ENCODE measurements at regions not wholly inside any gene's neighbourhood (a gene's known extent, or its start where the extent isn't known, plus 50 kb on each side); places are given as distances from the start of the nearest gene placed in this dataset.

DNA sequence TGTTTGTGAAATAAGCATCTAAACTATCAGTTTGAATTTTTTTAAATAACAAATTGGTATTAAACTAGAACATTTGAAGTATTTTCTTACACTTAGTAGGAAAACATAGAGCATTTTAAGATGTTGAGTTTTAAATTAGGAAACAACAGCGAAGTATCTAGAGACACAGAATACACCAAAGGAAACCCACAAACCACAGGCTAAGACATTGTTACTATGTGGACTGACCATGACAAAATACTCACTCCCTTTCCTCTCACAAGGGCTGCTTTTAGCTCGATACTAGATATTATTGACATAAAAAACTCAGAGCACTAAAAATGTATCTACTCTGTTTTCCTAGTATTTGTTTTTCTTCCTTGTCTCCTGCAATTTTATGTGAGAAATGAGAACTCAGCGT, 266.0 kb upstream of the CITED2 start:
- TF ChIP-seq, protein P1, sequence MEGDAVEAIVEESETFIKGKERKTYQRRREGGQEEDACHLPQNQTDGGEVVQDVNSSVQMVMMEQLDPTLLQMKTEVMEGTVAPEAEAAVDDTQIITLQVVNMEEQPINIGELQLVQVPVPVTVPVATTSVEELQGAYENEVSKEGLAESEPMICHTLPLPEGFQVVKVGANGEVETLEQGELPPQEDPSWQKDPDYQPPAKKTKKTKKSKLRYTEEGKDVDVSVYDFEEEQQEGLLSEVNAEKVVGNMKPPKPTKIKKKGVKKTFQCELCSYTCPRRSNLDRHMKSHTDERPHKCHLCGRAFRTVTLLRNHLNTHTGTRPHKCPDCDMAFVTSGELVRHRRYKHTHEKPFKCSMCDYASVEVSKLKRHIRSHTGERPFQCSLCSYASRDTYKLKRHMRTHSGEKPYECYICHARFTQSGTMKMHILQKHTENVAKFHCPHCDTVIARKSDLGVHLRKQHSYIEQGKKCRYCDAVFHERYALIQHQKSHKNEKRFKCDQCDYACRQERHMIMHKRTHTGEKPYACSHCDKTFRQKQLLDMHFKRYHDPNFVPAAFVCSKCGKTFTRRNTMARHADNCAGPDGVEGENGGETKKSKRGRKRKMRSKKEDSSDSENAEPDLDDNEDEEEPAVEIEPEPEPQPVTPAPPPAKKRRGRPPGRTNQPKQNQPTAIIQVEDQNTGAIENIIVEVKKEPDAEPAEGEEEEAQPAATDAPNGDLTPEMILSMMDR (IDR thresholded peaks at IDR 0.05), result no peak
- TF ChIP-seq POLR2A (IDR thresholded peaks at IDR 0.05), result no peak
